Fibroblast of skin of scalp (primary cell): ENCODE measurements at regions not wholly inside any gene's neighbourhood (a gene's known extent, or its start where the extent isn't known, plus 50 kb on each side); places are given as distances from the start of the nearest gene placed in this dataset.

ENCODE experiments used
- DNase-seq: peaks from one replicate; pipeline ENCODE4 v3.0.0-alpha.2; 2013

GRCh38 chr2:45176390-45176789 lies 167.1 kb upstream of the SIX2 start:
- DNase-seq, result no peak

GRCh38 chr2:45173513-45173912 lies 164.3 kb upstream of the SIX2 start:
- DNase-seq, result peak; percentile 79

GRCh38 chr2:45172760-45173392 lies 163.6 kb upstream of the SIX2 start:
- DNase-seq, result no peak

- no peak for DNase-seq
Measured at GRCh38 chr2:45172142-45172541, 162.9 kb upstream of the SIX2 start.

GRCh38 chr2:45171136-45171501 lies 161.9 kb upstream of the SIX2 start:
- no peak for DNase-seq

- DNase-seq, result peak; percentile 34
Measured at GRCh38 chr2:45170191-45171135, 161.2 kb upstream of the SIX2 start.

- no peak for DNase-seq
Measured at GRCh38 chr2:45169339-45170190, 160.3 kb upstream of the SIX2 start.

GRCh38 chr2:45168711-45169338 lies 159.6 kb upstream of the SIX2 start:
- no peak for DNase-seq

GRCh38 chr2:45167920-45168629 lies 158.8 kb upstream of the SIX2 start:
- no peak for DNase-seq

- no peak for DNase-seq
Measured at GRCh38 chr2:45166229-45166890, 157.1 kb upstream of the SIX2 start.

GRCh38 chr2:45162711-45163110 lies 153.5 kb upstream of the SIX2 start:
- no peak for DNase-seq

- no peak for DNase-seq
Measured at GRCh38 chr2:45156605-45157004, 147.4 kb upstream of the SIX2 start.

- DNase-seq, result no peak
Measured at GRCh38 chr2:45154606-45155155, 145.4 kb upstream of the SIX2 start.

GRCh38 chr2:45154144-45154543 lies 144.9 kb upstream of the SIX2 start:
- no peak for DNase-seq

GRCh38 chr2:45153121-45153520 lies 143.9 kb upstream of the SIX2 start:
- no peak for DNase-seq

GRCh38 chr2:45152691-45153090 lies 143.4 kb upstream of the SIX2 start:
- DNase-seq, result no peak

- DNase-seq, result no peak
Measured at GRCh38 chr2:45145073-45145899, 136.0 kb upstream of the SIX2 start.

GRCh38 chr2:45141883-45142866 lies 132.9 kb upstream of the SIX2 start:
- no peak for DNase-seq

GRCh38 chr2:45140675-45141074 lies 131.4 kb upstream of the SIX2 start:
- no peak for DNase-seq
